ENCODE measurements at regions not wholly inside any gene's neighbourhood (a gene's known extent, or its start where the extent isn't known, plus 50 kb on each side); places are given as distances from the start of the nearest gene placed in this dataset.

DNA sequence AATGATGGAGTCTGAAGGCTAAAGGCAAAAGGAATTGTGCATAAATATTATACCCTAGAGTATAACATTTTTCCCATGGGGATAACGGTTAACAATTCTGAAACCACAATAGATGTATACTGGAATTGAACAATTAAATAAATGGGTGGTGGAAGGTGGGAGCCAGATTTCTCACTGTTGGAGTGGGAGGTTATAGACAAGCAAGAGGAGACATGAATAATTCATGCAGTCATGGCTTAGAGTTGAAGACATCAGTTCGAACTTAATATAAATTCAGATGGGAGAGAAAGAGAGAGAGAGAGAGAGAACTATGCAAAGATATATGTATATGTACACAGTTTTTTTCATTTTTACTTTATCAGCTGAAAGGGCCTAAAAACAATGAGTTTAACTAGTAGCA is 523.9 kb downstream of the FOXG1 start:
- Histone ChIP-seq H4K20me1 (ENCODE audit: insufficient read depth, low read length) (no peaks in the 10 kb centered on the region), H3K4me2 (replicated peaks; ENCODE audit: extremely low read depth, low read length, poor library complexity, severe bottlenecking) (no peak overlapping the region), H3K27ac (ENCODE audit: low read depth in 1 of 2, low read length in 2 of 2) (no peak overlapping the region), H3K36me3 (replicated peaks in 1 of 2; ENCODE audit: control insufficient read depth in 1 of 2, insufficient read depth in 2 of 2, low read length in 2 of 2) (no peaks in the 10 kb centered on the region), H3K79me2 (ENCODE audit: insufficient read depth, low read length) (no peaks in the 10 kb centered on the region), H2AFZ (ENCODE audit: insufficient read depth, low read depth, low read length, poor library complexity, severe bottlenecking) (no peak overlapping the region), H3K4me3 (replicated peaks in 1 of 3; ENCODE audit: low read depth in 2 of 3, low read length in 3 of 3) (no peak overlapping the region), H3K9ac (ENCODE audit: insufficient read depth, low read length, poor library complexity, severe bottlenecking) (no peak overlapping the region), H3K9me3 (replicated peaks in 1 of 2; ENCODE audit: control insufficient read depth in 1 of 2, insufficient read depth in 1 of 2, low read length in 2 of 2) (peaks cover 12 to 15% of the 10 kb centered on the region in 2 donors), H3K27me3 (ENCODE audit: control insufficient read depth in 2 of 2, insufficient read depth in 2 of 2, low read length in 2 of 2) (no peaks in the 10 kb centered on the region), H3K4me1 (ENCODE audit: control insufficient read depth in 1 of 2, insufficient read depth in 2 of 2, low read length in 2 of 2) (no peaks in the 10 kb centered on the region)
- H3K9me3 Mint-ChIP-seq = peaks cover 3 to 15% (median 10%) of the 10 kb centered on the region in 7 donors
- no peaks in the 10 kb centered on the region for H3K4me1 Mint-ChIP-seq
- no peaks in the 10 kb centered on the region for H3K36me3 Mint-ChIP-seq
- intact Hi-C loops (cut with micrococcal nuclease) = no loop called here
- WGBS (ENCODE audit: insufficient coverage) = no CpG with 5 or more reads among the region's 2 CpGs
- H3K4me3 Mint-ChIP-seq = no peak overlapping the region
- H3K27ac Mint-ChIP-seq = no peak overlapping the region
- TF ChIP-seq, protein P1, sequence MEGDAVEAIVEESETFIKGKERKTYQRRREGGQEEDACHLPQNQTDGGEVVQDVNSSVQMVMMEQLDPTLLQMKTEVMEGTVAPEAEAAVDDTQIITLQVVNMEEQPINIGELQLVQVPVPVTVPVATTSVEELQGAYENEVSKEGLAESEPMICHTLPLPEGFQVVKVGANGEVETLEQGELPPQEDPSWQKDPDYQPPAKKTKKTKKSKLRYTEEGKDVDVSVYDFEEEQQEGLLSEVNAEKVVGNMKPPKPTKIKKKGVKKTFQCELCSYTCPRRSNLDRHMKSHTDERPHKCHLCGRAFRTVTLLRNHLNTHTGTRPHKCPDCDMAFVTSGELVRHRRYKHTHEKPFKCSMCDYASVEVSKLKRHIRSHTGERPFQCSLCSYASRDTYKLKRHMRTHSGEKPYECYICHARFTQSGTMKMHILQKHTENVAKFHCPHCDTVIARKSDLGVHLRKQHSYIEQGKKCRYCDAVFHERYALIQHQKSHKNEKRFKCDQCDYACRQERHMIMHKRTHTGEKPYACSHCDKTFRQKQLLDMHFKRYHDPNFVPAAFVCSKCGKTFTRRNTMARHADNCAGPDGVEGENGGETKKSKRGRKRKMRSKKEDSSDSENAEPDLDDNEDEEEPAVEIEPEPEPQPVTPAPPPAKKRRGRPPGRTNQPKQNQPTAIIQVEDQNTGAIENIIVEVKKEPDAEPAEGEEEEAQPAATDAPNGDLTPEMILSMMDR (IDR thresholded peaks at IDR 0.05) = no peak
- no peak for DNase-seq
- H3K27me3 Mint-ChIP-seq (ENCODE audit: low read depth in 3 of 3) = peaks cover 0 to 2% (median 0%) of the 10 kb centered on the region in 3 donors

DNA sequence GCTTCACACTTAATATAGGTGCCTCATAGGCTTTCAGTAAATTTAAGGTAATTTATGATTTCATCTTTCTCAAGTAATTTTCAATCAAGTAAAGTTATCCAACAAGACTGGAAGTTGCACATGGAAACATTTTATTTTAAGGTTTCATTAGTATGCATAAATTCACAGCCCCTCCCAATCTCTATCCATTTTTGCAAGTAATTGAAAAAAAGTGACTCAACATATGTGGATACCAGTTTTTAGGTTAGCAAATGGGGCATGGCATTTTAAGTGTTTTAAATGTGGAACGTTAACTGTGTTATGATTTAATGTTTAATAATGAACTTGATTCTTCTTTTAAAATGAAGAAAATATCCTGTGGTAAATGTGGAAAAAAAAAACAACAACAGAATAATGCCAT is 532.8 kb downstream of the FOXG1 start:
- no CpG with 5 or more reads among the region's 1 CpG for WGBS (ENCODE audit: insufficient coverage)
- intact Hi-C loops (cut with micrococcal nuclease) = no loop called here
- H3K9me3 Mint-ChIP-seq = peaks cover 2 to 23% (median 12%) of the 10 kb centered on the region in 7 donors

More for the DNA sequence above, 532.8 kb downstream of the FOXG1 start:
- Mint-ChIP-seq H3K27ac (no peak overlapping the region), H3K4me1 (no peaks in the 10 kb centered on the region), H3K36me3 (no peaks in the 10 kb centered on the region), H3K4me3 (no peak overlapping the region), H3K27me3 (ENCODE audit: low read depth in 3 of 3) (no peaks in the 10 kb centered on the region)
- H2AFZ ChIP-seq (ENCODE audit: insufficient read depth, low read depth, low read length, poor library complexity, severe bottlenecking) = no peak overlapping the region
- no peak overlapping the region for H3K9ac ChIP-seq (ENCODE audit: insufficient read depth, low read length, poor library complexity, severe bottlenecking)
- TF ChIP-seq, protein P1 (IDR thresholded peaks at IDR 0.05) = no peak
- H3K27me3 ChIP-seq (ENCODE audit: control insufficient read depth in 2 of 2, insufficient read depth in 2 of 2, low read length in 2 of 2) = no peaks in the 10 kb centered on the region
- H3K4me3 ChIP-seq (replicated peaks in 1 of 3; ENCODE audit: low read depth in 2 of 3, low read length in 3 of 3) = no peak overlapping the region
- no peak overlapping the region for H3K4me2 ChIP-seq (replicated peaks; ENCODE audit: extremely low read depth, low read length, poor library complexity, severe bottlenecking)
- H3K4me1 ChIP-seq (ENCODE audit: control insufficient read depth in 1 of 2, insufficient read depth in 2 of 2, low read length in 2 of 2) = no peaks in the 10 kb centered on the region
- H4K20me1 ChIP-seq (ENCODE audit: insufficient read depth, low read length) = no peaks in the 10 kb centered on the region
- H3K36me3 ChIP-seq (replicated peaks in 1 of 2; ENCODE audit: control insufficient read depth in 1 of 2, insufficient read depth in 2 of 2, low read length in 2 of 2) = no peaks in the 10 kb centered on the region
- peaks cover 11 to 16% of the 10 kb centered on the region in 2 donors for H3K9me3 ChIP-seq (replicated peaks in 1 of 2; ENCODE audit: control insufficient read depth in 1 of 2, insufficient read depth in 1 of 2, low read length in 2 of 2)
- DNase-seq = no peak
- no peaks in the 10 kb centered on the region for H3K79me2 ChIP-seq (ENCODE audit: insufficient read depth, low read length)
- H3K27ac ChIP-seq (ENCODE audit: low read depth in 1 of 2, low read length in 2 of 2) = no peak overlapping the region
